ENCODE measurements at regions not wholly inside any gene's neighbourhood (a gene's known extent, or its start where the extent isn't known, plus 50 kb on each side); places are given as distances from the start of the nearest gene placed in this dataset.

GRCh38 chr4:142960867-142961644 is 115.0 kb upstream of the INPP4B start:
- TF ChIP-seq CTCF (IDR thresholded peaks at IDR 0.05) (no peak), EZH2 (IDR thresholded peaks at IDR 0.05; ENCODE audit: borderline replicate concordance, insufficient read depth, low read depth, low read length, poor library complexity, severe bottlenecking) (no peak)
